GM19023 (cell line): ENCODE measurements at regions not wholly inside any gene's neighbourhood (a gene's known extent, or its start where the extent isn't known, plus 50 kb on each side); places are given as distances from the start of the nearest gene placed in this dataset.

Experiments
- ATAC-seq: cut with Tn5 transposase; IDR thresholded peaks from one replicate; pipeline ENCODE4 v1.9.1; 2021; ENCODE audit warnings: mild to moderate bottlenecking, moderate library complexity; ENCODE audit not compliant: unreplicated experiment

DNA sequence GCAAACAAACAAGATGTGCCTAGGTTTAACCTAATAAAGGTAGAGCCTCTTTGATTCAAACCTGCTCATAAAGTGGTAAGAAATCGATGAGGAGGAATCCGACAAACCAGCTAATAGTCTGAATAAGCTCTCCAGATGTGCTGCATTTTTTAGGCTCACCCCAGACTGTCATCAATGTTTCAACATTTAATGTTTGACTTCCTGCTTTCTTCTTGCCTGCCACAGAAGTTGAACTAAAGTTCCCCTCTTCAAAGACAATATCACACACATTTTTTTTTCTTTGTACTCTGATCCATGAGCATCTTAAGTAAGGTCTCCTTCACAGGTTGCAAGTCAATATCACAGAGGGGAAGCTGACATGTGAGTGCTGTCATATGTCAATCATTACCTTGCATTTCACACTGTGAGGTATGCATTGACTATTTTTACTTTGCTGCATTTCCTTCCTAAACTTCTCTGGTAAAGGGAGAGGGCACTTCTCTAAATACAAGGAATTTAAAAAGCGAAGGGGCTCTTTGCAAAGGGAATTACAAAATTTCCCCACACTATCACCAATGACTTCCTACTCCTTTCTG is 172.3 kb upstream of the MCTP2 start:
- no peak for ATAC-seq

DNA sequence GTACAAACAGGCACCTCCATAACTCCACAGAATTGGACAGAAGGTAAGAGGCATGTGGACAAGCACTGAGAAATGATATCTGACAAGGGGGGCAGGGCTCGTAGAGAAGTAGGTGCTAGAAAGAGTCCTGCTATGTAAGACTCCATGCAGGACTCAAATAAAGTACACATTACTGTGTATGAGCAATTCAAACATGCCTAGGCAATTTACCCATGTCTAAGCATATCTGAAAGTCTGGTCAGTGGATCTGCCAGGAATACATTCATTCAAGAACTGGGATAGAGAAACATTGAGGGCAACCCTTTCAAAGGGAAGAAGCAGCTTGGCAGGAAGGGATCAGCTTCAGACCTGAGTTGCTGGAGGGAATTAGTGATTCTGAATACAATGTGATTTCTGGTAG is 174.1 kb upstream of the MCTP2 start:
- ATAC-seq = no peak

DNA sequence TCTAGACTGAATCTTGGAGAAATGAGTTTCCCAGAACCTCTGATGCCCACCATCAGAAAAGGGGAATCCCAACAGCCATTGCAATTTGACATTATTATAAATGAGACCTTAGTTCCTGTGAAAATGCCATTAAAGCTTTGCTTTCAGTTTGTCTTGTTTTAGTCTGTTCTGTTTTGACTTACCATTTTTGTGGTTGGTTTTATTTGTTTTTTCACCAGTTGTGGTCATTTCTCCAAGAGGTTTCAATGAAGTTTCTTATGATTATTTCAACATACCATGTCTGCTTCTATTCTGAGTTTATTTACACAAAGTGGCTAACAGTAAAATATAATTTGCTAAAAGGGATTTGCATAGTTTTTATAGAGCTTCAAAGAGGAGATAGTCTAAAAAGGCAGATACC is 175.0 kb upstream of the MCTP2 start:
- ATAC-seq = no peak

DNA sequence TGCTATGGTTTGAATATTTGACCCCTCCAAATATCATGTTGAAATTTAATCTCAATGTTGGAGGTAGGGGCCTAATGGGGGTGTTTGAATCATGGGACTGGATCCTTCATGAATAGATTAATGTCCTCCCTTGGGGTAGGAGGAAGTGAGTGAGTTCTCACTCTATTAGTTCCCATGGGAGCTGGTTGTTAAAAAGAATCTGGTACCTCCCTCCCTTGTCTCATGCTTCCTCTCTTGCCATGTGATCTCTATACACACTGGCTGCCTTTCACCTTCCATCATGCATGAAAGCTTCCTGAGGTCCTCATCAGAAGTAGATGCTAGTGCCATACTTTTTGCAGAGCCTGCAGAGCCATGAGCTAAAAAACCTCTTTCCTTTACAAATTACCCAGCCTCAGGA is 177.7 kb upstream of the MCTP2 start:
- ATAC-seq = no peak

DNA sequence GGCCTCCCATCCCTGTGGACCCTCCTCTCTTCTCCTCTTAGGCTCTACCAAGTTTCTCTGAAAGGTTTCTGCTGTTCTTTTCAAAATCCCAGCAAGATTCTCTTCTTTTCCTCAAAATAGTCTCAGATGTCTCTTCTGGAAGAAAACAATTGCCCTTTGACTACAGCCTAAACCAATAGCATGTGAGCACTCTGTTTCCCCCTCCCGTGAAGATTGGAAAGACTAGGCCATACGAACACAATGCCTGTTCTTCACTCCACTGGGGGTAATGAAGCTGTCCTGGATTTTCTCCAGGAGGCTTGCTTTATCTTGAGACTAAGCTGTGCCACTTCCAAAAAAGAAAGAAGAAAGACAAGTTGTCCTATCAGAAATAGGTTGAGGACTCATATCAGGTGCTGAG is 178.7 kb upstream of the MCTP2 start:
- no peak for ATAC-seq

DNA sequence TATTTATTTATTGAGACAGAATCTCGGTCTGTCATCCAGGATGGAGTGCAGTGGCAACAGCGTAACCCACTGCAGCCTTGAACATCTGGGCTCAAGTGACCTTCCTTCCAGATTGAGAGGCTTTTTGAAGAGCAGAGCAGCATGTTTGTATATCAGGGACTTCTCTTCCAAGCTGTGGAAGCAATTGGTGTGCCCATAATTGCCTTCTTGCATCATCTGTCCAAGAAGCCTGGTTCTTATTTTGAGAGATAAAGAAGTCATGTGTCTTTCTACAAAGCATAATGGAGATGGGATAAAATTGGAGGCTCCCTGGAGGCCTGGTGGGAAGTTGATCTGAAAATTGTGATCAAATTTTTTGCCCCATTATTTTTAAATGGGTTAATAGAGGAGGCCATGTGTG is 183.8 kb upstream of the MCTP2 start:
- ATAC-seq = no peak

DNA sequence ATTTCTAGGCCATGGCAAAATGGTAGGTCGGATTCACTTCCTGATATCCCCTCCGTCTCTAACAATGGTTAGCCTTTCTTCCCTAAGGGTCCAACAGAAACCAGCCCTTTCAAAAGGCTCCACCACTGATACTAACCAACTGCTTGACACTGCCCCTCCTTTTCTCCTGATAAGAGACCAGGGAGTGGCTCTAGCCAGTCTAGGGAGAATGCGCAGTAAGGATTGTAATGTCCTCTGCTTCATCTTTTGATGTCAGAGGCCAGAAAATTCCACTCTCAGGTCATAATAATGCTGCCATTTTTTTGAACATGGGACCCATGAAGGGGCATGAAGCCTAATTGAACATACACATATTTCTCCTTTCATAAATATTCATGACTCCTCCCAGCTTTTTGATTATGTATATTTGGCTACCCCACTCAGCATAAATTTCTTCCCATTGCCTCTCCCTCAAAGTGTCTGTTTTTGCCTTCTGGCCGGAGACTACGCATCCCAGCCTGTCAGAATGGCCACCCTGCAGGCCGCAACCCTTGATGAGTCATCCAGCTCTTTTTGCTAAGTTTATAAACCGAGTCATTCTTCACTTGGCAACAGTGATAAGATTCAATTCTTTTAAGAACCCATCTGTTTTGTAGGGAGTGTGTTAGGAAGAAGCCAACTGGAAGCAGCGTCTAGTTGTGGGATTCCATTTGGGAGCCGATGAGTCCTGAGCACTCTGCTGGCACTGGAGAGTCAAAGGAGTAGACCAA is 189.0 kb upstream of the MCTP2 start:
- ATAC-seq = no peak

DNA sequence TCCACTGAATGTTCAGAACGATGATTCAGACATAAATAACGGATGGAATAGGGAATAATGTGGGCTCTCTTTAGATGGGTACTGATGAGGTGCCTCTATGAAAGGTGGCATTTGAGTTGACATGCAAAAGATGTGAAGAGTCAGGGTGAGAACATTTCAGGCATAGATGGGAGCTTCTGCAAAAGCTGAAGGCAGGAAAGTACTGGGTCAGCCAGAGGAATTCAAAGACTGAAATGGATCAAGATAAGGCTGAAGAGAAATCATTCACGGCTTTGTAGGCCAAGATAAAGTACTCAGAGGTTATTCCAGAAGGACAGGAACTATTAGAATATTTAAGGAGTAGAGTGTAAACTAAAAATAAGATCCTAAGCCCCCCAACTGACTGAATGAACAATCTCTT is 189.6 kb upstream of the MCTP2 start:
- ATAC-seq = no peak

DNA sequence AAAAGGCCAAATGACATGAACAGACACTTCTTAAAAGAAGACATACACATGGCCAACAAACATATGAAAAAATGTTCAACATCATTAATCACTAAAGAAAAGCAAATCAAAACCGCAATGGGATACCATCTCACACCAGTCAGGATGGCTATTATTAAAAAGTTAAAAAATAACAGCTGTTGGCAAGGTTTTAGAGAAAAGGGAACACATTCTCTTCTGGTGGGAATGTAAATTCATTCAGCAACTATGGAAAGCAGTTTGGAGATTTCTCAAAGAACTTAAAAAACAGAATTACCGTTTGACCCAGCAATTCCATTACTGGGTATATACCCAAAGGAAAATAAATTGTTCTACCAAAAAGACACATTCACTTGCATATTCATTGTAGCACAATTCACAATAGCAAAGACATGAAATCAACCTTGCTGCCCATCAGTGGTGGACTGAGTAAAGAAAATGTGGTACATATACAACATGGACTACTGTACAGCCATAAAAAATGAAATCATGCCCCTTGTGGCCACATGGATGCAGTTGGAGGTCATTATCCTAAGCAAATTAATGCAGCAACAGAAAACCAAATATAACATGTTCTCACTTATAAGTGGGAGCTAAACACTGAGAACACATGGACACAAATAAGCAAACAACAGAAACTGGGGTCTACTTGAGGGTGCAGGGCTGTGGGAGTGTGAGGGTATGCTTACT is 190.7 kb upstream of the MCTP2 start:
- no peak for ATAC-seq

DNA sequence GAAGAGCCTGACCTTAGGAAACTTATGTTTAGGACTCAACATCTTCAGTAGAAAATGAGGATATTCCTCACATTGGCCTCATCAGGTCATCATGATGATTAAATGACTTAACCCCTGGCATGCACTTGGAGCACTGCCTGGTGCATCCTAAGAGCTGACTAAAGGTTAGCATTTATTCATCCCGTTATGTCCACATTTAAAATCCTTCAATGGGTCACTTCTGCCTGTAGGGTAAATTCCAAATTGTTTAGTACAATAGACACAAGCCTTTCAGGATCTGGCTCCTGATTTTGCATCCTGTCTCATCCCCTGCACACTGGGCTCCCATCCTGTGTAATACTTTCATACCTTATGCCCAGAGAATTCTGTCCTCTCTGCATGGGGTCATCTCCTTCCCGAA is 195.2 kb upstream of the MCTP2 start:
- ATAC-seq = no peak

DNA sequence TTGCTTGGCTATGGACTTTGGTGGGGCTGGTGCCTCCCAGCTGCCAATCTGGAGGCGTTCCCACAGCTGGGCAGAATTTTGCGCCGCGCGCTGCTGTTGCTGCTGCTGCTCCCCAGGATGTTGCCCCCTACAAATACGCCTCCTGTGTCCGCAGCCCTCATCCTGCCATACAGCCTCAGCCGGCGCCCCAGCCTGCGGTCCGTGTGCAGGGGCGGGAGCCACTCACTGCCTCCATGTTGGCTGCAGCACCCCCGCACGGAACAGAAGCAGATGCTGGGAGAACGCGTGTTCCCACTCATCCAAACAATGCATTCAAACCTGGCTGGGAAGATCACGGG is 197.7 kb upstream of the MCTP2 start:
- ATAC-seq = no peak

DNA sequence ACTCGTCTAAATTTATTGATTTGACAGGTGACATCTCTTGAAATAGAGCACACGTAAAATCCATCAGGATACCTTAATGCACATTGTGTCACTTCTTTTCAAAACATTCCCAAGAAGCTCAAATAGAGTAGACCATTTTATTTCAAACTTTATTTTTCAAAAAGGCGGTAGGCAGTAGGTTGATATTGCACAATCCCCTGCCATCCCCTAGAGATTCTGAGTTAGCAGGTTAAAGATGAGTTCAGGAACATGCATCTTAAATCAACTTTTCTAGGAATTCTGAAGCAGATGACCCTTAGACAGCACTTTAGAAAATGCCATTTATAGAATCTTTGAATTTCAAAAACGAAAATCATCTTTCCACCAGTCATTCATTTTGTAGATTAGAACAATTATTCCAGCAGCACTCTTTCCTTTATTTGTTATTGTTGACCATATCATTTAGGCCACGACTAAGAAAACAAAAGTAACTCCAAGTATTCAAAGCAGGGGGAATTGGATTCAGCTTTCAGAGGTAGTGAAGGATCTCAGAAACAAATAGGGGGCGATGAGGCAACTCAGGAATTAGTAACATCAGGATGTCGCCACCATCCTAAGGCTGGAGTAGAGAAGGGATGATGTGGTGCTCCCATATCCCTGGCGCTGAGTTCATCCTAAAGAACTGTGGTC is 198.2 kb upstream of the MCTP2 start:
- no peak for ATAC-seq

DNA sequence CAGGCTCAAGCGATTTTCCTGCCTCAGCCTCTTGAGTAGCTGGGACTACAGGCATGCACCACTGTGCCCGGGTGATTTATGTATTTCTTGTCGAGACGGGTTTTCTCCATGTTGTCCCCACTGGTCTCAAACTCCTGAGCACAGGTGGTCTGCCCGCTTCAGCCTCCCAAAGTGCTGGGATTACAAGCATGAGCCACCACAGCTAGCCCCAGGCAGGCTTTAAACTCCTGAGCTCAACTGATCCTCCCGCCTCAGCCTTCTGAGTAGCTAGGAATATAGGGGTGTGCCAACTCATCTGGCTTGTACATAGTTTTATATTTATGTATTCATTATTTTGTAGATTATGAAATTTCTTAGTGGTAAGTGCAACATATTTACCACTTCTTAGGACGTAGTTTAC is 198.8 kb upstream of the MCTP2 start:
- no peak for ATAC-seq

DNA sequence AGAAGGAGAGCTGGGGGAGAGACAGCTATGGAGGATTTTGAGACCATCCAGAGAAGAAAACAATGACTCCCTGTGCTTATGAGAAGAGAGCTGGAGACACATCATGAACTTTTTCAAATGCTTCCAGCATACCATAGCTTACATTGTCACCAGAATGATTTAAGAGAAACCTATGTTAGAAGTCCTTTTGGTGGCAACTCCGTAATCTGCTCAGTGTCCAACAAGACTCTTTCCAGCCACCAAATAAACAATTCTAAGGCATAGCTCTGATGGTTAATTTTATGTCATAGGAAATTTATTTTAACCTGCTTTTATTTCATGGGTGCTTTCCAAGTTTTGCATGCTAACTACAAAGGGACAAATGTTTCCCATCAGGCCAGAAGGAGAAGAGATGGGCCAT is 200.3 kb upstream of the MCTP2 start:
- ATAC-seq = no peak

DNA sequence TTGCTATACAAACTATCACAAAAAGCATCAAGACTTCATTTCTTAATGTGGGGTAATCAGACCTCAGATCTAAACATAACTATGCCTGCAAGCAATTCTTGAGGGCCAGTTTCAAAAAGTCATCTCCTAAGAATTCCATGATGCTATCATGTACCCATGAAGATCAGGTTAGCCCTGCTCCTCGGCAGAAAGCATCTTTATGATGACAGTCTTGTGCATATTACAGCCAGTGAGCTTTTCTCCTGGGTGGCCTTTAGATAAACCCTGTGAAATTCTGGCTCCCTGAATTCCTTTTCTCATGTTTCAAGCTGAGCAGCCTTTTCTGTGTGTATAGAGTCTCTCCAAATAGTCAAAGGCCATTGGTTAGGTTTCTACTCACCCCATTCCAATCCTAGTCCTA is 201.9 kb upstream of the MCTP2 start:
- ATAC-seq = no peak

DNA sequence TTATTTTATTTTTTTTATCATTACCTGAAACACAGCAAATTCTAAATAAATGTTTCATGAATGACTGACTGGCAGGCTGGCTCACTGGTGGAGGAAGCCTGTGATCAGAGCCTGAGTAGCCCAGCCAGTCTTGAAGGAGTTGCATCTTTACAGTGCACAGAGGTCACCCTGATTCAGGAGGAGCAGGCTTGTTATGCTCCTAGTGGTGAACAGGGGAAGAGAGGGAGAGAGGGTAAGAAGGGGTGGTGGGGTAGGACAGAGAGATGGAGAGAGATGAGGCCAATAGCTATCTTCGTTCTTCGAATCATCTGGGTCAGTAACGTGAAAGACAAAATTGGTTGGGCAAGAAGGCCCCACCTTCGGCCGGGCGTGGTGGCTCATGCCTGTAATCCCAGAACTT is 202.6 kb upstream of the MCTP2 start:
- ATAC-seq = no peak

DNA sequence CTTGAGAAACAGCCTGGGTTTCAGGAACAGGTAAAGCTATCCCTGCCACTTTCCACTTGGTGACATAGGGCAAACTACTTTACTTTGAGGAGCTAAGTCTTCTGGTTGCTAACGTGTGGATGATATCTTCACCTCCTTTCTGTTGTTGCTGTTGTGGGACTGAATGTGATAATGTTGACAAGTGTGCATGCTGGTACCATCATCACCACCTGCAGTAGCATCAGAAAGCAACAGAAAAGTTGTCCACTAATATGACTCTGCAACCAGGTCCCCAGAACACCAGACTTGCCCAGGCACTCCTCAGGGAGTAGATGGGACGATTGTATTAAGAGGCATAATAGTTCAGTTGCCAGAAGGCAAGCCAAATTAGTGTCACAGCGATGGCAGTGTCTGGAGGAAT is 203.2 kb upstream of the MCTP2 start:
- no peak for ATAC-seq

DNA sequence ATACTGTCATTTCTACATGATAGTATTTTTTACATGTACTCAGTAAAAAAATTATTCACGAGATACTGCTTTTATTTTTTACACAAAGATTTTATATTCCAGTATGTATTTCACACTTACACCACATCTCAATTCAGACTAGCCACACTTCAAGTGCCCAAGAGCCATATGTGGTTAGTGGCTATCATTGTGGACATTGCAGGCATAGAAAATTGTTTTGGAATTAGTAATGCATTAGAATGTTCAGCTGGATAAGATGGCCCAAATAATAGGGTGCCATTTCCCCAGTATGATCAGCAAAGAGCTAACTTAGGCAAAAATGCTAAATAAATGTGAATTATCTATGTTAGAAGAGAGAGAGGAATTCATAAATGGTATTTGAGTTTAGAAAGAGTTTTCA is 203.8 kb upstream of the MCTP2 start:
- ATAC-seq = no peak

DNA sequence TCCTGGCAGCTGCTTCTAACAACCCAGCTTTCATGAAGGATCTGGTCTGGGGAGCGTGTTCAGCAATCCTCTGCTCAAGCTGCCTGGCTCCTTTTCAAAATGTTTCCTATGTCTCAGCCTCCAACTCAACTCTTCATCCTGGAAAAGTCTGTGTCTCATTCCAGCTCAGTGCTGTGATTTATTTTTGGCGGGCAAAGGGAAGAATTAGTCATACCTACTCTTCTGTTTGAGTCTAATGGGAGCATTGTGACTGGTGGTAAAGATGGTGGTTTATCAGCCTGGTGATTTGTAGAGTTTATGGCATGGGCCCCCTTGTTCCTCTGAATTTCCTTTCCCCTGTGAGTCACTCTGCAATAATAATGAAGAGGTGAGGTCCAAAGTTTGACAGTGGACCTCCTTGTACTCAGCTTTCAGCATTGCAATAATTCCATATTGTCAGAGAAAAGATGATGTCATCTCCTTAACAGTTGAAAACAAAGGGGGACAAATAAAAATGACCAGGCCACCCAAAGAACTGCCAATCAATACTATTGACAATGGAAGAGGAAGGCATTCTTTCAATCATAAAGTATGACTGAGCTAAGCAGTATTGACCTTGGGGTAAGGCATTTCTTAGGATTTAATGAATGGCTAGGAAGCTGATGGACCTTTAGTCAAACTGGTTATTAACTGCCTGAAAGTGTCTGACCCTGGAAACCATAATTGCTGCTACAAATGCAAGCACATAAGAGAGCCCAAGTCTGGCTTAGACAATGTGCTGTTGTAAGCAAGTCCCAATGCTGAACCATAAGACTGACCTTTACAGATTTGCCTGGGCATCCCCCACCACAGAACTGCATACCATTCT is 204.7 kb upstream of the MCTP2 start:
- ATAC-seq = no peak

DNA sequence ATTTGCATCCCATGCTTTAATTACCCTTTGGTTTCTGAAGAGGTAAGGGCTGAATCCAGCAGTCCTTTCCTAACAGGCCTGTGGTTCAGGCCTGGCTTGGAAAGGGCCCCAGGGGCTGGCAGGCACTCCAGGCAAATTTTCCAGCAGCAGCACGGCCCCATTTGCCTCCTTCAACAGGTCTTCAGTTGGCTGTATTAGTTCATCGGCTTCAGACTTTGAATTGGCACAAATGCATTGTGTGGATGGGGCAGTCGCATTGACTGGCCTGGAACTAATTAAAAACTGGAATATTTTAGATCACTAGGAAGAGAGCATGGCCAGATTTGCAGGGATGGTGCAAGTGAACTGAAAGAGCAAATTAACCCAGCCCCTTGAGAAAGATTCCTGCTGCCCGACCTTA is 207.8 kb upstream of the MCTP2 start:
- no peak for ATAC-seq
